ENCODE measurements at regions not wholly inside any gene's neighbourhood (a gene's known extent, or its start where the extent isn't known, plus 50 kb on each side); places are given as distances from the start of the nearest gene placed in this dataset.

DNA sequence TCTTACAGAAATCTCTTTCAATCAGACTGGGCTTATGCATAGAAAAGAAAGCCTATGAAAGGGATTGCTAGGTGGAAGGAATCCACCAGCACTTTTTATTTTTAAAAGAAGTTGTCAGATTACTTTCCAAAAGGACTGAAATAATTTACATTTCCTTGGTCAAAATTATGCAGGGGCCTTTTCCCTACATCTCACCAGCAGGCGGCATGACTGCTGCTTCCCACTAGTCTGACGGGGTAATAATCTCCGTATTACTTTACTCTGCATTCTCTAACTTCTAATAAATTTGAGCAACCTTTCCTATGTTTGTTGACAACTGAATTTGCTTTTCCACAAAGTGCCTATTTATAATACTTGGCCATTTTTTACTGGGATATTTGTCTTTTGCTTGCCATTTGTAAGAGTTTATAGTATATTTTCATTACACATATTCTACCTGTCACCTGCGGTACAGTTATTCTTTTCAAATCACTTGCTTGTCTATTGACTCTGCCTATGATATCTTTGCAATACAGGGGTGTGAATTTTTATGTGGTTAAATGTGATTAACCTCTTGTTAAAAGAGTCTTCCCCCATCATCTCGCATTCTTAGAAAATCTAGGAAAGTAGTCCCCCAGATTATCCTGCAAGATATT is 51.9 kb upstream of the USP47 start:
- DNase-seq, result peak; percentile 23

DNA sequence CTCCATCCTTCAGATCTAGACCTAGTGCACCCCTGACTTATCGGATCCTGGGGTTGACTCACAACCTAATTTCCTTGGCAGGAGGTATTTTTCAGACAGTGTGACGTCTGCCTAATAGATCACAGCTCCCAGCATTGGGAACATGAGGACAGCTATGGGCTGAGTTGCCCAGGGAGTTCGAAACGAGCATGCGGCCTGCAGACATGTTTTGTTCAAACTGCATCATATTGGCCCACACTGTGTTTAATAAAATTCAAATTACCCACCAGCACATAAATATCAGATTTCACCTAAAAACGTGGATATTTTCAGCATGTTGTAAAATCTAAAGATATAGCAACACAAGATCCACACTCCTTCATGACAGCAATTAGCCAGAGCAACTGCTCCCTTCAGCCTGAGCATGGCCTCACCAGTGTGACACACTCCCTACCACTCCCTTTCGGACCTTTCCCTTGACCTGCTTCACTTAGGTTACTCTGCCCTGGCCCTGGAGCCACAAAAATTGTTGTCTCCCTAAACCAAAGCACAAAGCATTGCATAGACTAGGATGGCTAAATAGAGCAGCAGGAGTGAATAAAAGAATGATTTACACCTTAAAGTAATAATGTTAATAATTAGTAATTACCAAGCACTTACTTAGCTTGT is 53.6 kb upstream of the USP47 start:
- DNase-seq, result no peak

DNA sequence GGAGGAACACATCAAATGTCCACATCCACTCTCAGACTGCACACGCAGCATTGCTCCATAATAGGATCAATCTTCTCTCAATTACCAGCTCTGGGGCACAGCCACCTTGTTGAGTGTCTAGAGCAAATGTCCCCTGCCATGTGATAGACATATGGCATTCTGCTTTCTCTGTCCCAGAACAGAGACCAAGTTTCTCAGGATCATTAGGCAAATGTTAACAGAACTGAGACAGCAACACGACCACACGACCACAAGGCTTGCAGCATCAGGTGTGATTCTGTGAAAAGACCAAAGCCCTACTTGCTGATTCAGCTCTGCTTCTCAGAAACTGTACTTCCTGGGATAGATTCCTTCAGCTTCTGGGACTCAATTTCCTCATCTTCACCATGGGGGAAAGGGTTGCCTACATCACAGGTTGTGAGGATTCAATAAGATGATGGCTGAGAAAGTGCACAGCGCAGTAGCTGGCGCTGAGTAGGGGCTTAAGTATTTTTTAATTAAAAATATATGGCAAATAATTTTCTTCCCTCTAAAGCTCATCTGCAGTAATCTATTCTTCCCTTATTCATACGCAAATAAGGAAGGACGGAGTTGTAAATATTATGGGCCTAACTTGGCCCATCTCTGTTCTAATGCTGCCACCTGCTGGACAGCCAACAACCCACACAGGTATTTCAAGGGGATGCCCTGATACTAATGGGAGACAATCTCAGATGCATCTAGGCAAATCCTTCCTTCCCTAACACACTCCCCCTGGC is 54.3 kb upstream of the USP47 start:
- peak; percentile 49 for DNase-seq

DNA sequence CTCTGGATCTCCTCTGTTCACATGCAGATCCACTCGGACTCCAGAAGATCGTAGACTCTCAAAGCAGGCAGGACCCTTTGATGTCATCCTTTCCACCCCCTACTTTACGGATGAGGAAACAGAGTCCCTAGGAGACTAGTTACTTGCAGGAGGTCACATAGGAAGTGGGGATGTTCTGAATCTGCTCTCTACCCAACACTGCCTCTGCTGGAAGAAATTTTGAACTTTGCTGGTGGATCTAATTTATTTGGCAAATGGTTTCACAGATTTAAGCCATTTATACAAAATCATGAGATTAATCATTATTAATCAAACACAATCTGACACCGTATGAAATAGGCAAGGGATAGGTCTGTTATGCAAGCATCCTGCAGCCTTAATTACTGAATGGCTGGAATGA is 55.0 kb upstream of the USP47 start:
- no peak for DNase-seq

GRCh38 chr11:11786234-11786633 is 55.5 kb upstream of the USP47 start:
- no peak for DNase-seq

DNA sequence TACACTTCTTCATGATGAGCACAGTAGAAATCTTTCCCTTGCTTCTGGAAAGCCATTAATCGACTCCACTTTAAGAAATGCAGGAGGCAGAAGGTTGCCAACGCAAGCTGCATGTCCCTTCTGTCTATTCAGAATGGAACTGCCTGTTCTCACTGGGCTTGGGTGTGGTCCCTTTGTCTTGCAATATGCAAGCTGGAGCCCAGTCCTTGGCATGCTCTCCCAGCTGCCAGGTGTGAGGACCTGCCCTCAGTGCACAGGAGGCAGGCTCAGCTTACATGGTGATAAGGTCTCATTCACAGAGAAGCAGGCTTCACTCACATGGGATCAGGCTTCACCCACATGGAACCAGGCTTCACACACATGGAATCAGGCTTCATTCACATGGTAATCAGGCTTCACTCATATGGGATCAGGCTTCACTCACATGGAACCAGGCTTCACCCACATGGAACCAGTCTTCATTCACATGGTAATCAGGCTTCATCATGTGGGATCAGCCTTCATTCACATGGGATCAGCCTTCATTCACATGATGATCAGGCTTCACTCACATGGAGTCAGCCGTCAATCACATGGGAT is 59.2 kb upstream of the USP47 start:
- DNase-seq, result no peak

- no peak for DNase-seq
Observed at GRCh38 chr11:11780858-11781257, 60.9 kb upstream of the USP47 start.

- no peak for DNase-seq
Observed at GRCh38 chr11:11779975-11780374, 61.8 kb upstream of the USP47 start.

DNA sequence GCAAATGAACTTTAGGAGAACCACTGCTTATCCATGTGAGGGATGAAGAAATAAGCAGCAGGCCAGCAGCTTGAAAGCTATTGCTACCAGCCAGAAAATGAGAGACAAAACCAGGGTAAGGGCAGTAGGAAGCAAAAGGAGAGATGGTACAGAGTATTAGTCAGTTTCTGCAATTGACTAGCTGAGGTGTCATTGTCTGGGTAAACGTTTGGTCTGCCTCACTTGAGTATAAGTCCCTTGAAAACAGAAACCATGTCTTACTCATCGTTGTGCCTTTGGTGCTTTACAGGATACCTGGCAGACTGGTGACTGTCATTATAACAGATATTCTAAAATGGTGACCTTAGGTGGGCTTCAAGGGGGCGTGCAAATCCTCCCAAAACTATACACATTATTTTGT is 63.9 kb upstream of the USP47 start:
- no peak for DNase-seq

GRCh38 chr11:11776714-11777113 is 65.1 kb upstream of the USP47 start:
- no peak for DNase-seq

DNA sequence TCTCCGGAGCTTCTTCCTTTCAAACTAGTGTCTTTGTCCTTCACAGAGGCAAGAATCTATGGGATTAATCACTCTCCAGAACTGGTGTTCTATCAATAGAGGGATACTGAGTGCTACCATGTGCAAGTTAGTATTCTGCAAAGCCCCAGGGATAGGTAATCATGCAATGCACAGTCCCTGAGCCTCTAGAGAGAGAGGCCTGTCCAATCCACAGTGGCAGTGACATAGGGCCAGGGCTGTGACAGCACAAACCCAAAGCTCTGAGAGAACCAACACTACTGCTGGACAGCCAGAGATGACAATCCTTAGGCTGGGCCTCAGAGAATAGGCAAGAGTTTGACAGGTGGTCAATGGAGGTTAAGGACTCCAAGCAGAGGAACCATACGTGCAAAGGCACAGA is 66.8 kb upstream of the USP47 start:
- no peak for DNase-seq

- no peak for DNase-seq
Observed at GRCh38 chr11:11772865-11773515, 68.8 kb upstream of the USP47 start.

- DNase-seq, result no peak
Observed at GRCh38 chr11:11770921-11771486, 70.8 kb upstream of the USP47 start.

- no peak for DNase-seq
Observed at GRCh38 chr11:11770296-11770695, 71.5 kb upstream of the USP47 start.

GRCh38 chr11:11769782-11770181 is 72.0 kb upstream of the USP47 start:
- no peak for DNase-seq

DNA sequence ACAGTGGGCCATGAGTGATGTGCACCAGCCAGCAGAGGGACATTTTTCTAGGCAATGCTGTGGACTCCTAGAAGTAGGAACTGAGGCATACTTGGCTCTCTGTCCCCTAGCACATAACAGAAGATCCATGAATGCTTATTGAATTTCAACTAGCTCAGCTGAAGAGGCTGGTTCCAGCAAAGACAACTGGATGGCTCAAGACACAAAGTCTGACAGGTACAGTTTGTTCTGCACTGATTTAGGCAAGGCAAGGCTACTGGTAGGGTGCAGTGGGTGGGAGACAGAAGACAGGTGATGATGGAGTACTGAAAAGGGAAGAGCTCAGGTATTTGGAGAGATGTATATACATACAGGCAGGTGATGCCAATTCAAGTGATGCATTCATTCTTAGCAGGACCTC is 72.4 kb upstream of the USP47 start:
- no peak for DNase-seq

DNA sequence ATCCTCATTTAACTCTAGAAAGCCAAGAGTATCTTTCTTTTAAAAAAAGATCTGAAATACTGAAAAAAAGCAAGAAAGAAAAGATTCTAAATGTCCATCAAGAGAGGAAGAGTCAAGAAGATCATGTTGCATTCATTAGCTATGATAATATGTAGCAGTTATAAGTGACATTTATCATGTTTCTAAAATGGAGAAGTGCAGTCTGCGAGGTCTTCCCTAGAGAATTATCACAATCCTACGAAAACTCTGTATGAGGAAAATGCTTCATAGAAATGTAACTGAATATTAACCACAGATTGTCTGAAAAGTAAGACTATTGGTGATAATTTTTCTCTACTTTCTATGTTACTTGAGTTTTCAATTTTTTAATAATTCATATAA is 77.4 kb upstream of the USP47 start:
- DNase-seq, result no peak

DNA sequence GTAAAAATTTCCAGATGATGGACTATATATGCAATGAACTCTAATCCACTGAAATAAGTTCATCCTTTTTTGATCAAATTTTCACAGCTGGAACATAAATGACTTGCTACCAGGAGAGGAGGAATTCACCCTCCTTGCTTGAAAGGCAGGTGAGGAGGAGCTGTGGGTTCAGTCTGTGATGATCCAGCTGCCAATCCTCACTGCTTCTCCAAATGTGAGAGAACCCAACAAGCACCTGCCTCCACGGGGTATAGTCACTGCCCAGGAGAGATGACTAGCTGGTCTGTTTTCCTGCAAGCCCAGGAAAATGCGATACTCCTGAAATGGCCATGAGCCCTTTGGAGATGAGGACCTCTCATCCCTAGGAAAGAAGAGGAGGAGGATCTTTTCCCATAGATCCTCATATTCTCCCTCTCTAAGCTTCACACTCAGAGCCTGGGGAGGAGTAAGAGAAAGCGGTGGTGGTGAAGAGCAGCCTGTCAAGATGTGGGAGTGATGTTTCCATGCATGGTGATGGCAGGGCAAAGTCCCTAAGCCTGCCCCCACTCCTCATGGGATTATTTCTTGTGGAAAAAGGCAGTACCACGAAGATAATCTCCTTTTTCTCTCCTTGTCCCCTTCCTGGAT is 77.9 kb upstream of the USP47 start:
- DNase-seq, result no peak

DNA sequence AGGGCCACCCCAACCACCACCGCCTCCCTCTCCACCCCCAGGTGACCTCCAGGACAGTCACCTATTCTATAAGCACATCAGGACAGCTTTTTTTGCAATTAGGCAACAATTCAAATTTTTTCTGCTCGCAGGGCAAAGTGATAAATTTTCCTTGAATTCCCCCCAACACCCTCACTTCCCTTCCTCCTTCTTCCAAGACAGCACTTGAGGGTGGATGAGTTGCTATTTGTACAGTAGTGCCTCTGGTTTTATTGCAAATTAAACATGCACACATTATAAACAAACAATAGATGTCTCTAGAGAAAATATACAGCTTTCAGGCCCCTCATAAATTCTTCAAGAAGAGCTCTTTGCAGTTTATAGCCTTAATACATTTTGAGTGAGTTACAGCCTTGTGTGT is 80.9 kb upstream of the USP47 start:
- DNase-seq, result no peak

DNA sequence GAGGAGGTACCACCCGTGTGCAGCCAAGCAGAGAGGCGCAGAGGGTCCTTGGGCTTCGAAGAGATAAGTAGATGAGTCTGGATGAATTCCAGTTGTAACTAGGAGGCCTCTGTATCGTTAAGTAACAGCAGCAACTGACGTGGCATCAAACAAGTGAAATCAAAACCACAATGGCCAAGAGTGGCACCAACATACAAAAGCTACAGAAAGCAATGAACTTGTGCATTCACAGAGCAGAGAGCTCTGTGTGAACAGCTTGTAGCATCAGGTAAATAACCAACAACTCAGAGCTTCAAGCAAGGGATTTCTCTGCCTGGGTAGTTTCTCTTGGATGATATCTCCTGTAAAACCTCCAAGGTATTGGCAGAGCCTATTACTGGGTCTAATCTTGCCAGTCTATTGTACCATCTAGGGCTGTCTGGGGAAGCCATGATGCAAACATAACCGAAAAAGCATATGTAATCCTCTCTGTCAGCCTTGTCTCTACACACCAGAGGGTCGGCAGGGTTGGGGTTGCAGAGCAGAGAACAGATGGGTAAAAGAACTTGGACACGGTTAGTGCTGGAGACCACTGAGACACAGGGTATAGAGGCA is 83.1 kb upstream of the USP47 start:
- no peak for DNase-seq

DNA sequence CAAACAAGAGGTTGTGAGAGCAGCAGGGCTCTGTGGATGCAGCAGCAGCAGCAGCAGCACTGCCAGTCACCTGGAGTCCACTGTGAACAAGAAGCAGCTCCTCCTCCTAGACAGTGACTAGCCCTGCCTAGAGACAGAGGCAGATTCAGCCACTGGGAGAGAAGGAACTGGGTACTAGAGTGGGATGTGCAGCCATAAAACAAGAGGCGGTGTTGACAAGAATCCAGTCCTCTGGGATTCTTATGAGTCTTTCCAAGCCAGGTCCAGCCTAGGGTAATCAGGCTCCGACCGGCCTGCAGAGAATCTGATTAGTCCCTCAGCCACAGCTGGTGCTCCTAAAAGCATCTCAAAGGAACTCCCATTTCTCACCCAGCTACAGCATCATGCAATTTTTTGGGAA is 83.9 kb upstream of the USP47 start:
- DNase-seq, result no peak

- no peak for DNase-seq
Observed at GRCh38 chr11:11756718-11757117, 85.1 kb upstream of the USP47 start.
